ENCODE measurements at regions not wholly inside any gene's neighbourhood (a gene's known extent, or its start where the extent isn't known, plus 50 kb on each side); places are given as distances from the start of the nearest gene placed in this dataset.

DNA sequence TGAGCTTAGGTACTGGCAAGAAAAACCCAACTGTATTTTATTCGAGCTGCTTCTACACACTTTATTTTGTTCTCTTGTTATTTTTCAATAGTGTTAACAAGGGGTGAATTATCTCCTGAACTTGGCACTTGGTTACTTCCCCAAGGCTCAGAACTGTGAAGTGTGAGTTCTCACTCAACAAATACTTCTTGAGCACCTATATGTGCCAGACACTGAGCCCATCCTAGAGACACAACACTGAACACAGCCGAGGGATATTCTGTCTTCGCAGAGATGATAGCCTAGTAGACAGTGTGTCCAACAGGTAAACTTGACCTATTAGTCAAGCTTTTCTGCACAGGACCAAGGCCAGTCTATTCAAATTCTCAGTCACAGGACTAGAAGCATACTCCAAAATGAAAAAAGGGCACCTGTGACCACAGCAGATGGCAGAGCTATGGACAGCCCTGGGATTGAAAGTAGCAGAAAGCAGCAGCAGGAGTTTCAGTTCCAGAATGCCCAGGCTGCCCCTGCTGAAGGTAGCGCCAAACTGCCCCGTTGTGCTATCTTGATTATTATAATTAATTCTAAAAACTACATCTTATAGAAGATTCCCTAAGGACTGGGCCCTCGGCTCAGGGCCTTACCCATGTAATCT lies 77.8 kb upstream of the TAB2 start:
- TF ChIP-seq NFIC (IDR thresholded peaks at IDR 0.05) (no peak), YY1 (IDR thresholded peaks at IDR 0.05; ENCODE audit: low read depth) (no peak), TEAD4 (IDR thresholded peaks at IDR 0.05) (no peak), FOXM1 (IDR thresholded peaks at IDR 0.05; ENCODE audit: borderline replicate concordance, low read depth) (no peak), ZBTB7A (IDR thresholded peaks at IDR 0.05; ENCODE audit: low read depth) (no peak), EGR1 (IDR thresholded peaks at IDR 0.05) (no peak), TAF1 (IDR thresholded peaks at IDR 0.05; ENCODE audit: low read depth) (no peak), TCF12 (IDR thresholded peaks at IDR 0.05; ENCODE audit: low read depth) (no peak), CREB1 (IDR thresholded peaks at IDR 0.05; ENCODE audit: low read depth) (no peak), EP300 (IDR thresholded peaks at IDR 0.05; ENCODE audit: borderline replicate concordance) (no peak), CEBPB (IDR thresholded peaks at IDR 0.05) (no peak), RAD21 (IDR thresholded peaks at IDR 0.05; ENCODE audit: low read depth) (no peak)
- TF ChIP-seq, protein P1, sequence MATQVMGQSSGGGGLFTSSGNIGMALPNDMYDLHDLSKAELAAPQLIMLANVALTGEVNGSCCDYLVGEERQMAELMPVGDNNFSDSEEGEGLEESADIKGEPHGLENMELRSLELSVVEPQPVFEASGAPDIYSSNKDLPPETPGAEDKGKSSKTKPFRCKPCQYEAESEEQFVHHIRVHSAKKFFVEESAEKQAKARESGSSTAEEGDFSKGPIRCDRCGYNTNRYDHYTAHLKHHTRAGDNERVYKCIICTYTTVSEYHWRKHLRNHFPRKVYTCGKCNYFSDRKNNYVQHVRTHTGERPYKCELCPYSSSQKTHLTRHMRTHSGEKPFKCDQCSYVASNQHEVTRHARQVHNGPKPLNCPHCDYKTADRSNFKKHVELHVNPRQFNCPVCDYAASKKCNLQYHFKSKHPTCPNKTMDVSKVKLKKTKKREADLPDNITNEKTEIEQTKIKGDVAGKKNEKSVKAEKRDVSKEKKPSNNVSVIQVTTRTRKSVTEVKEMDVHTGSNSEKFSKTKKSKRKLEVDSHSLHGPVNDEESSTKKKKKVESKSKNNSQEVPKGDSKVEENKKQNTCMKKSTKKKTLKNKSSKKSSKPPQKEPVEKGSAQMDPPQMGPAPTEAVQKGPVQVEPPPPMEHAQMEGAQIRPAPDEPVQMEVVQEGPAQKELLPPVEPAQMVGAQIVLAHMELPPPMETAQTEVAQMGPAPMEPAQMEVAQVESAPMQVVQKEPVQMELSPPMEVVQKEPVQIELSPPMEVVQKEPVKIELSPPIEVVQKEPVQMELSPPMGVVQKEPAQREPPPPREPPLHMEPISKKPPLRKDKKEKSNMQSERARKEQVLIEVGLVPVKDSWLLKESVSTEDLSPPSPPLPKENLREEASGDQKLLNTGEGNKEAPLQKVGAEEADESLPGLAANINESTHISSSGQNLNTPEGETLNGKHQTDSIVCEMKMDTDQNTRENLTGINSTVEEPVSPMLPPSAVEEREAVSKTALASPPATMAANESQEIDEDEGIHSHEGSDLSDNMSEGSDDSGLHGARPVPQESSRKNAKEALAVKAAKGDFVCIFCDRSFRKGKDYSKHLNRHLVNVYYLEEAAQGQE (IDR thresholded peaks at IDR 0.05; ENCODE audit: low read depth): no peak
- TF ChIP-seq, protein P2, sequence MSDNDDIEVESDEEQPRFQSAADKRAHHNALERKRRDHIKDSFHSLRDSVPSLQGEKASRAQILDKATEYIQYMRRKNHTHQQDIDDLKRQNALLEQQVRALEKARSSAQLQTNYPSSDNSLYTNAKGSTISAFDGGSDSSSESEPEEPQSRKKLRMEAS (IDR thresholded peaks at IDR 0.05): no peak
- TF ChIP-seq, protein P3, sequence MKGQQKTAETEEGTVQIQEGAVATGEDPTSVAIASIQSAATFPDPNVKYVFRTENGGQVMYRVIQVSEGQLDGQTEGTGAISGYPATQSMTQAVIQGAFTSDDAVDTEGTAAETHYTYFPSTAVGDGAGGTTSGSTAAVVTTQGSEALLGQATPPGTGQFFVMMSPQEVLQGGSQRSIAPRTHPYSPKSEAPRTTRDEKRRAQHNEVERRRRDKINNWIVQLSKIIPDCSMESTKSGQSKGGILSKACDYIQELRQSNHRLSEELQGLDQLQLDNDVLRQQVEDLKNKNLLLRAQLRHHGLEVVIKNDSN (IDR thresholded peaks at IDR 0.05): no peak

DNA sequence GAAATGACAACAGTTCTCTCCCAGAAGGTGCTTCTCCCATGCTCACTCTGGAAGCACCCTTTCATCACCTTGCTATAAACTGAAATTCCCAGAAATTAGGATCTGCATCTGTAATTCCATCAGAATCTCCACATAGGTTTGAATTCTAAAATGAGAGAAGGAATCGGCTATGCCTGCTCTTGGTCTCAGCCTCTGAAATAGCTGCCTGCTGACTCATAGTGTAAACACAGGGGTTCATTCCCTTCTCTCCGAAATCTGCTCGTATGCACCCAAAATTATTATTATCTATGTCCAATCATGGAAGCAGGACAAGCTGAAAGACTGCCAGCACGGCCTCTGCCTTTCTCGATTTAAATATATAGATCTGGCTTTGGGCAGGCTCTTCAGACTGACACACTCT lies 74.6 kb upstream of the TAB2 start:
- no peak for TF ChIP-seq FOXM1 (IDR thresholded peaks at IDR 0.05; ENCODE audit: borderline replicate concordance, low read depth)
- no peak for TF ChIP-seq TAF1 (IDR thresholded peaks at IDR 0.05; ENCODE audit: low read depth)
- TF ChIP-seq CREB1 (IDR thresholded peaks at IDR 0.05; ENCODE audit: low read depth): no peak
- no peak for TF ChIP-seq EGR1 (IDR thresholded peaks at IDR 0.05)
- TF ChIP-seq, protein P2 (IDR thresholded peaks at IDR 0.05): no peak
- TF ChIP-seq NFIC (IDR thresholded peaks at IDR 0.05): no peak

DNA sequence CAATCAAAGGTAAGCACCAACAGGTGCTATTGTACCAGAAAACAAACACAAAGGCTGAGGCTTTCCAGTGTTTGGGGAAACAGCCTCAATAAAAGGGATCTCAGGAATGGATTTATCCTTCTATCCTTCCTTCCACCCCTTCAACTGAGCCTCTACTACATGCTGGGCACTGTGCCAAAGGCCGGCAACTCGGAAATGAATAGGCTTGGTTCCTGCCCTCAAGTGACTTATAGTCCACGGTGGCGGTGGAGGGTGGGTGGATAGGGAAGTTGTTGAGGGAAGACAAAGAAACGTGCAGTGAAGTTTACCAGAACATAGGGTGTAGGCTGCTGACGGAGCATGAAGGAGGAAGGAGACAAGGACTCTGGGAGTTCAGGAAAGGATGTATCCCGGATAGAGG lies 73.4 kb upstream of the TAB2 start:
- TF ChIP-seq, protein P2 (IDR thresholded peaks at IDR 0.05): no peak
- TF ChIP-seq YY1 (IDR thresholded peaks at IDR 0.05; ENCODE audit: low read depth) (no peak), ZBTB7A (IDR thresholded peaks at IDR 0.05; ENCODE audit: low read depth) (no peak), TCF12 (IDR thresholded peaks at IDR 0.05; ENCODE audit: low read depth) (no peak), NFIC (IDR thresholded peaks at IDR 0.05) (no peak), EP300 (IDR thresholded peaks at IDR 0.05; ENCODE audit: borderline replicate concordance) (no peak), CREB1 (IDR thresholded peaks at IDR 0.05; ENCODE audit: low read depth) (no peak), FOXM1 (IDR thresholded peaks at IDR 0.05; ENCODE audit: borderline replicate concordance, low read depth) (no peak), TEAD4 (IDR thresholded peaks at IDR 0.05) (no peak), TAF1 (IDR thresholded peaks at IDR 0.05; ENCODE audit: low read depth) (no peak), RAD21 (IDR thresholded peaks at IDR 0.05; ENCODE audit: low read depth) (no peak)

DNA sequence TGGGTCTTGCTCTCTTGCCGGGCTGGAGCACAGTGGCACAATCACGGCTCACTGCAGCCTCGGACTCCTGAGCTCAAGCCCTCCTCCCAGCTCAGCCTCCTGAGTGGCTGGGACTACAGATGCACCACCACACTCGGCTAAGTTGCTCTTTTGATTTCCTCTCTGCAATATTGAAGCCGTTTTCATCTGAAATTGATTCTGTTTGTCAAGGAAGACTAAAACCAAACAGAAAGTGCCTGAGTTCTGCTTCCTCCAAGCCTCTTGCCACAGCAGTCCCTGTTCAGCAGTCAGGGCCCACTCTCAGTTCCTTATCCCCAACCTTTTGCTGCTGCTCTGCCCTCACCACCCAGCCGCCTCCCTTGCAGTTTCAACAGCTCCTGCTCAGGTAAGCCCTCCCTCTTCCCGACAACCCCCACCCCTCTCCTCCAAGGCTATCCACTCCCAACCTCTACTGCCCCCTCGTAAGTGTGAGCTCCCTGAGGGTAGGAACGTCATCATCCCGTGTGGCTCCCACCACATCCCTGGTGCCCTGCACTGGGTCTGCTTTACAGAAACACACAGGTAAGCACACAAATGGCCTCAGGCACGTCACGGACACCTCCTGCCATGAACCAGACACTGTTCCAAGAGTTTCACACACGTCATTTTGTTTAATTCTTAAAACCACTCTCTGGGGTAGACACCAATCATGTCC lies 70.7 kb upstream of the TAB2 start:
- TF ChIP-seq, protein P1 (IDR thresholded peaks at IDR 0.05; ENCODE audit: low read depth): no peak
- TF ChIP-seq RAD21 (IDR thresholded peaks at IDR 0.05; ENCODE audit: low read depth): no peak
- no peak for TF ChIP-seq YY1 (IDR thresholded peaks at IDR 0.05; ENCODE audit: low read depth)
- TF ChIP-seq TCF12 (IDR thresholded peaks at IDR 0.05; ENCODE audit: low read depth): no peak
- TF ChIP-seq EP300 (IDR thresholded peaks at IDR 0.05; ENCODE audit: borderline replicate concordance): no peak

DNA sequence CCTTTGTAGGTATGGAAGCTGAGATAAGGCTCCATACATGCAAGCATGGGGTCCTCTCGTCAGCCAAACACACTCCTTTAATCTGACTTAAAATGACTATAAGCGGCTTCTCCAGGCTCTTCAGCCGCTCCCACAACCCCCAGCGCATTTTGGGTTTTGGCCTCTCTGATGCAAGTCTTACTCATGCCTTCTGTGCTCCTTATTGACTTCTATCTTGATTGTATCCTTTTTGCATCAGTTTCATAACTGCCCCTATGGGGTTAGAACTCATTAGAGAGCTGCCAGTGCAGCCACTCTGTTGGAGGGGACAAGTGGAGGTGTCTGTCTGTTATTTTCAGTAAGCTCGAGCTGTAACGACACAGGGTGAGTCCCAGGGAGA lies 70.1 kb upstream of the TAB2 start:
- TF ChIP-seq FOXM1 (IDR thresholded peaks at IDR 0.05; ENCODE audit: borderline replicate concordance, low read depth): no peak
- TF ChIP-seq, protein P2 (IDR thresholded peaks at IDR 0.05): no peak
- no peak for TF ChIP-seq EP300 (IDR thresholded peaks at IDR 0.05; ENCODE audit: borderline replicate concordance)
- no peak for TF ChIP-seq ZBTB7A (IDR thresholded peaks at IDR 0.05; ENCODE audit: low read depth)
- TF ChIP-seq TEAD4 (IDR thresholded peaks at IDR 0.05): no peak
- no peak for TF ChIP-seq EGR1 (IDR thresholded peaks at IDR 0.05)
- no peak for TF ChIP-seq RAD21 (IDR thresholded peaks at IDR 0.05; ENCODE audit: low read depth)
- no peak for TF ChIP-seq NFIC (IDR thresholded peaks at IDR 0.05)
- no peak for TF ChIP-seq TAF1 (IDR thresholded peaks at IDR 0.05; ENCODE audit: low read depth)
